NT2/D1 (cell line): ENCODE measurements at regions not wholly inside any gene's neighbourhood (a gene's known extent, or its start where the extent isn't known, plus 50 kb on each side); places are given as distances from the start of the nearest gene placed in this dataset.

Experiments
- YY1 ChIP-seq: IDR thresholded peaks from 2 replicates; pipeline ENCODE4 v1.6.1; 2011; ENCODE audit not compliant: insufficient read length, insufficient read depth
- ZNF274 ChIP-seq: IDR thresholded peaks from 2 replicates; pipeline ENCODE4 v1.6.1; 2011; ENCODE audit warnings: mild to moderate bottlenecking, low read depth, low read length

DNA sequence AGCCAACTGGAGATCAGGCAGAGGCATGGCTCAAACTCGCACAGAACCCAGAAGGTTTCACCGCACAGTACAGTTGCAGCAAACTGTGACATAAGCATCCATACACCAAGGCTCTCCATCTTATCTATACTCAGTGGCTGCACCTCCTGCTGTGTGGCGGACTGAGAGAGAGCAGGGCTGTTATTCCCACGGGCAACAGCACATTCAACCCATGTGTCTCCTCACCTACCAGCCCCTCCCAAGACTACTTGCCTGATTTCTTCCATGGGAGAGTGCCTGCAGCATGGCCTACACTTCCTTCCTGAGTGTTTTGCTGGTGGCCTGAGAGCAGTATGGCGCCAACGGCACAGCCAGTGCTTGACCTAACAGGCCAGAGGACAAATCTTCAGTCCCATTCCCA lies 1606.6 kb downstream of the SLITRK1 start:
- TF ChIP-seq YY1 (no peak), ZNF274 (no peak)
